Cardiac muscle cell (in vitro differentiated cells and primary cell): ENCODE measurements at regions not wholly inside any gene's neighbourhood (a gene's known extent, or its start where the extent isn't known, plus 50 kb on each side); places are given as distances from the start of the nearest gene placed in this dataset.

Source experiments
- DNase-seq, 2 donors: peaks; one replicate each; pipeline versions ENCODE4 v3.0.0 to v3.0.0-alpha.2; 2010 to 2017; ENCODE audit warnings: low read depth in 1 of 2, low spot score in 1 of 2
- H3K27ac ChIP-seq: fragments of 200-600 bp; sonication (generic); 2 replicates; pipeline ENCODE4 v1.5.1; 2016
- H3K27me3 ChIP-seq: fragments of 200-600 bp; sonication (generic); 2 replicates; pipeline ENCODE4 v1.6.0; 2016; ENCODE audit warnings: control low read depth
- H3K36me3 ChIP-seq: fragments of 200-600 bp; sonication (generic); 2 replicates; pipeline ENCODE4 v1.5.1; 2016; ENCODE audit warnings: control low read depth
- H3K4me1 ChIP-seq: fragments of 200-600 bp; sonication (generic); 2 replicates; pipeline ENCODE4 v1.8.1; 2017; ENCODE audit warnings: low read depth, mild to moderate bottlenecking, mixed run types
- H3K4me3 ChIP-seq: fragments of 200-600 bp; sonication (generic); 2 replicates; pipeline ENCODE4 v1.5.1; 2016; ENCODE audit warnings: mild to moderate bottlenecking
- H3K9me3 ChIP-seq: fragments of 200-600 bp; sonication (generic); 2 replicates; pipeline ENCODE4 v1.5.1; 2017; ENCODE audit warnings: low read depth, mild to moderate bottlenecking, control low read depth
- TF ChIP-seq, protein P1 (sequence below): IDR thresholded peaks from 2 replicates; pipeline ENCODE4 v1.5.1; 2012; ENCODE audit warnings: low read depth, mild to moderate bottlenecking, low read length

DNA sequence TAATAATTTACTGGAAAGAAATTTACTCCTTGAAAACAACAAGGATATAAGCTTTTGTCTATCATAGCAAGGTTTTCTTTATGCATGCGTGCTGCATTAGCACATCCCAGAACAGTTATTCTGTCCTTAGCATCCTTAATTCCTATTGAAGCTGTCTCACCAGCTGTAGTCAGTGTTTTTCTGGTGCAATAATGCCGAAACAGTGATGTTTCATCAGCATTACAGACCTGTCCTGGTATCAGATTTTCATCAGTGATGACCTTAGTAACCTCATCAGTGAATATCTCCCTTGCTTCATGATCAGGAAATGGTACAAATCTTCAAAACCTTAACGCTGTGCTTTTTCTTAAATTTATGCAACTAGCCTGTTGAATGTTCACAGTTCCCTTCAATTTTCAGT is 264.7 kb upstream of the STARD13 start:
- TF ChIP-seq, protein P1, sequence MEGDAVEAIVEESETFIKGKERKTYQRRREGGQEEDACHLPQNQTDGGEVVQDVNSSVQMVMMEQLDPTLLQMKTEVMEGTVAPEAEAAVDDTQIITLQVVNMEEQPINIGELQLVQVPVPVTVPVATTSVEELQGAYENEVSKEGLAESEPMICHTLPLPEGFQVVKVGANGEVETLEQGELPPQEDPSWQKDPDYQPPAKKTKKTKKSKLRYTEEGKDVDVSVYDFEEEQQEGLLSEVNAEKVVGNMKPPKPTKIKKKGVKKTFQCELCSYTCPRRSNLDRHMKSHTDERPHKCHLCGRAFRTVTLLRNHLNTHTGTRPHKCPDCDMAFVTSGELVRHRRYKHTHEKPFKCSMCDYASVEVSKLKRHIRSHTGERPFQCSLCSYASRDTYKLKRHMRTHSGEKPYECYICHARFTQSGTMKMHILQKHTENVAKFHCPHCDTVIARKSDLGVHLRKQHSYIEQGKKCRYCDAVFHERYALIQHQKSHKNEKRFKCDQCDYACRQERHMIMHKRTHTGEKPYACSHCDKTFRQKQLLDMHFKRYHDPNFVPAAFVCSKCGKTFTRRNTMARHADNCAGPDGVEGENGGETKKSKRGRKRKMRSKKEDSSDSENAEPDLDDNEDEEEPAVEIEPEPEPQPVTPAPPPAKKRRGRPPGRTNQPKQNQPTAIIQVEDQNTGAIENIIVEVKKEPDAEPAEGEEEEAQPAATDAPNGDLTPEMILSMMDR = no peak
- Histone ChIP-seq H3K4me3 (no peak overlapping the region), H3K27ac (no peak overlapping the region), H3K27me3 (no peaks in the 10 kb centered on the region), H3K36me3 (no peaks in the 10 kb centered on the region), H3K9me3 (no peaks in the 10 kb centered on the region), H3K4me1 (peaks cover 8% of the 10 kb centered on the region)
- no peak for DNase-seq

DNA sequence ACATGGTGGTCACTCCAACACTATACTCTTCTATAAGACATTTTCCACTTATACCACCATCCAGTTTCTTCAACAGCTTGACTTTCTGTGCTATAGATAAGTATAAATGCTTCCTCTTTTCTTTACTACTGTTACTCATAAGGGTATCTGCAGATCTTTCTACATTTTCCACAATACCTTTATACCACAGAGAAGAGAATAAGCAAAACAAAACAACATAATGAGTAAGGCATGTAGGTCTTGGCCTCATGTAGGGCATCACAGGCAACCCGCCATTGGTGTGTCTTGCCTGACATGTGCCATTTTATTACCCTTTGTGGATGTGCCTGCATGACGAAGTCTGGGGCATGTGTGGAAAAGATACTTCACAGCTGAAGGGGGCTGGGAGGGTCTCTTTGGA is 265.3 kb upstream of the STARD13 start:
- H3K4me3 ChIP-seq = no peak overlapping the region
- H3K36me3 ChIP-seq = no peaks in the 10 kb centered on the region
- no peak overlapping the region for H3K27ac ChIP-seq
- TF ChIP-seq, protein P1 = no peak
- H3K4me1 ChIP-seq = peaks cover 11% of the 10 kb centered on the region
- no peaks in the 10 kb centered on the region for H3K27me3 ChIP-seq
- H3K9me3 ChIP-seq = no peaks in the 10 kb centered on the region
- DNase-seq = no peak

DNA sequence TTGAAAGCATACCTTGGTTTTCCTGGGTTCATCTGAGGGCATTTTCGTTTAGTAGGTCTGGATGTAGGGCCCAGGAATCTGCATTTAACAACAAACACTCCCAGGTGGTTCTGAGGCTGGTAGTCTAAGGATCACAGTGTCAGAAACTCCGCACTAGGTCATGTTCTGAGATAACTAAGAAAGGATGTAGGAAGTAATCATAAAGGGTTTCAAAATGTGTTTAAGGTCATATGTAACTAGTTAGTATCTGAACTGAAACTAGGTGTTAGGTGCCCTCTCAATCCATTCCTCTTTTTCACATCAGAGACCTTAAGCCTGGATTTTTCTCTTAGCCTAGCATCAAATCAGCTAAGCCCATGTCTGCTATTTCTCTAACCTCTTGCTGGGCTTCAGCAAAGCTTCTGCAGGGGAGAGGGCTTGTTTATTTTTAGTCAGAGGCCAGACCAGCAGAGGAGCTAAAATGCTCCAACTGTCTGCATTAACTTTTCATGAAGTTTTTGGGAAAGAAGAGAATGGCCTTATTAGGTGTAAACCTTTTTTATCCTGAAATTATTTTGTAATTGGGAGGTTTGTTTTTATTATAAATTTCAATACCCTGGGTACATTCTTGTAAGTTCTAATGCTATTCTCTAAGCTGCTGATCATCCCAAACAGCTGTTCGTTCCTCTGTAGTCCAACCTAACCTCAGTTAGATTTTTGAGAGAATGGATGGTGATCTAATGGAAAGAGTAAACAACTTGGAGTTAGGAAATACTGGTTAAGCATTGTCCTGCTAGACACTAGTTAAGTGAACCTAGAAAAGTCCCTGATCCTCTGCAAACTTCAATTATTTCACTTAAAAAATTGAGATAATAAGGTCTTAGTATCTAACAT is 262.8 kb upstream of the RFC3 start:
- H3K27ac ChIP-seq = peak overlapping the region; percentile 71
- H3K4me3 ChIP-seq = no peak overlapping the region
- peaks cover 11% of the 10 kb centered on the region for H3K4me1 ChIP-seq
- H3K36me3 ChIP-seq = no peaks in the 10 kb centered on the region
- H3K9me3 ChIP-seq = no peaks in the 10 kb centered on the region
- H3K27me3 ChIP-seq = no peaks in the 10 kb centered on the region
- DNase-seq = peak; percentile 20 to 48
- TF ChIP-seq, protein P1 = no peak

DNA sequence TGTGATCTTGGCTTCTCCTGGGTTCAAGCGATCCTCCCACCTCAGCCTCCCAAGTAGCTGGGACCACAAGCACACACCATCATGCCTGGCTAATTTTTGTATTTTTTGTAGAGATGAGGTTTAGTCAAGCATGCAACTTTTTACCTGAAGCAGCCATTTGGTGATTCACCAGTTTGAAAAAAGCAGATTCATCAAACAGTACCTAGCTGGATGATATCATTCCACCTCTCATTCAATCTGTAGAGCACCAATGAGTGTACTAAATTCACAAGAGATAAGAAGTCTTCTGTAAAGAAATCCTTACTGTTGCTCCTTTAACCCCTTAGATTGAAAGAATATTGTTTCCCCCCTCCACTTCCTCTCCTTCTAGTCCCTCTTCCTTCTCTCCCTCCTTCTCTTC is 261.1 kb upstream of the RFC3 start:
- Histone ChIP-seq H3K4me3 (no peak overlapping the region), H3K9me3 (no peaks in the 10 kb centered on the region), H3K4me1 (peaks cover 11% of the 10 kb centered on the region), H3K27me3 (no peaks in the 10 kb centered on the region), H3K36me3 (no peaks in the 10 kb centered on the region), H3K27ac (no peak overlapping the region)
- TF ChIP-seq, protein P1 = no peak
- no peak for DNase-seq

DNA sequence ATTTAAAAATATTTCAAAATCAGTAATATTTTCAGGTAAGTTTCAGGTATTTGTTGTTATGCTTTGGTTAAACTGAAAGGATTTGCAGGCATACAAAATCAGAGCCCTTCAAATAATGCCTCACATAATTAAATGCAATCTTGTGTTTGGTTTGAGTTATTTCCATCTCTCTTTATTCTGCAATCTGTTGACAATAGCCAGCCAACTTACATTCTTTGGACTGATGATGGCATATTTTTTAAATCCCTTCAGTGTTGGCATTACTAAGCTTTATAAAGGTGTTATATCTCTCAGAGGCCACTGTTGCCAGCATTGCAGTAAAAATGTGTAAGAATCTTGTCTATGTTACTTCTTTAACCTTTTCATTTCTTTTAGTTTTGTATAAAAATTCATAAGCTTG is 257.2 kb upstream of the RFC3 start:
- Histone ChIP-seq H3K4me3 (no peak overlapping the region), H3K9me3 (no peaks in the 10 kb centered on the region)

More for the DNA sequence above, 257.2 kb upstream of the RFC3 start:
- Histone ChIP-seq H3K4me1 (no peaks in the 10 kb centered on the region), H3K27me3 (no peaks in the 10 kb centered on the region), H3K27ac (no peak overlapping the region), H3K36me3 (no peaks in the 10 kb centered on the region)
- TF ChIP-seq, protein P1 = no peak
- DNase-seq = no peak
